T-cell (primary cell): ENCODE measurements at regions not wholly inside any gene's neighbourhood (a gene's known extent, or its start where the extent isn't known, plus 50 kb on each side); places are given as distances from the start of the nearest gene placed in this dataset.

Experiments
- ATAC-seq, 4 experiments: fragments of 200-7000 bp in 3 of 4; fragments of 150-1000 bp in 1 of 4; cut with Tn5 transposase; replicated peaks in 1 of 4; 1 replicate in 3 of 4; 2 replicates in 1 of 4; pipeline ENCODE4 v1.10.0; 2021; ENCODE audit warnings: moderate library complexity in 3 of 4, mild to moderate bottlenecking in 2 of 4, moderate number of reproducible peaks in 1 of 4
- CTCF ChIA-PET, 2 donors: fragments of 300-600 bp; sonication (Branson Sonifier 250); formaldehyde crosslinking; loops; one replicate each; lab custom pipeline; 2022; ENCODE audit warnings: antibody characterized with exemption in 2 of 2; lab: Charles Lee
- POLR2A ChIA-PET, 2 donors: fragments of 300-600 bp; sonication (Branson Sonifier 250); formaldehyde crosslinking; loops; one replicate each; lab custom pipeline; 2022; ENCODE audit warnings: antibody characterized with exemption in 2 of 2; lab: Charles Lee
- DNase-seq, 35 experiments: peaks; one replicate each; pipeline versions ENCODE4 v3.0.0 to v3.0.0-alpha.2; 2013 to 2023
- H3K27ac ChIP-seq: one replicate; pipeline ENCODE4 v1.5.1; 2013; ENCODE audit warnings: low read length
- H3K27me3 ChIP-seq, 2 experiments: replicated peaks in 1 of 2; 1 replicate in 1 of 2; 2 replicates in 1 of 2; pipeline versions ENCODE4 v1.6.1 to v1.7.0; 2013; ENCODE audit warnings: low read length in 1 of 2, mixed read lengths in 1 of 2; ENCODE audit not compliant: control insufficient read depth in 2 of 2, insufficient read depth in 2 of 2; ENCODE audit errors: extremely low read depth in 1 of 2
- H3K36me3 ChIP-seq, 2 donors: 1 replicate in 1 of 2; 2 replicates in 1 of 2; pipeline versions ENCODE4 v1.6.1 to v1.7.0; 2013; ENCODE audit warnings: low read length in 1 of 2; ENCODE audit not compliant: control insufficient read depth in 2 of 2, insufficient read depth in 1 of 2; ENCODE audit errors: extremely low read depth in 1 of 2
- H3K4me1 ChIP-seq, 2 experiments: 1 replicate in 1 of 2; 2 replicates in 1 of 2; pipeline versions ENCODE4 v1.6.1 to v1.7.0; 2013; ENCODE audit warnings: low read length in 2 of 2, mixed read lengths in 1 of 2; ENCODE audit not compliant: insufficient read depth in 2 of 2, control insufficient read depth in 1 of 2; ENCODE audit errors: extremely low read depth in 1 of 2
- H3K4me3 ChIP-seq, 2 donors: 1 replicate in 1 of 2; 2 replicates in 1 of 2; pipeline versions ENCODE4 v1.5.1 to v1.7.0; 2013; ENCODE audit warnings: mild to moderate bottlenecking in 2 of 2, low read length in 1 of 2, moderate library complexity in 1 of 2; ENCODE audit not compliant: control insufficient read depth in 1 of 2; ENCODE audit errors: extremely low read depth in 1 of 2
- H3K9me3 ChIP-seq: 2 replicates; pipeline ENCODE4 v1.7.0; 2013
- H3K27ac Mint-ChIP-seq, 2 donors: one replicate each; pipeline ENCODE4 v1.8.0; 2020 to 2021; ENCODE audit warnings: mild to moderate bottlenecking in 2 of 2, mixed read lengths in 2 of 2
- H3K27me3 Mint-ChIP-seq, 2 donors: one replicate each; pipeline ENCODE4 v1.8.0; 2021 to 2022; ENCODE audit warnings: mixed read lengths in 2 of 2
- H3K36me3 Mint-ChIP-seq: one replicate; pipeline ENCODE4 v1.8.0; 2021; ENCODE audit warnings: mixed read lengths
- H3K4me1 Mint-ChIP-seq, 3 donors: one replicate each; pipeline ENCODE4 v1.8.0; 2020 to 2022; ENCODE audit warnings: mixed read lengths in 3 of 3, mild to moderate bottlenecking in 1 of 3
- H3K4me3 Mint-ChIP-seq, 3 donors: one replicate each; pipeline ENCODE4 v1.8.0; 2020 to 2022; ENCODE audit warnings: mild to moderate bottlenecking in 3 of 3, mixed read lengths in 3 of 3, moderate library complexity in 3 of 3
- H3K9me3 Mint-ChIP-seq, 3 donors: one replicate each; pipeline ENCODE4 v1.8.0; 2020 to 2022; ENCODE audit warnings: mixed read lengths in 3 of 3
- WGBS: methylation state at CpG from one replicate; pipeline ENCODE4 v1.1.5; 2013; ENCODE audit warnings: missing lambda C conversion rate; ENCODE audit not compliant: insufficient coverage; 5-methylcytosine and 5-hydroxymethylcytosine counted together

- Mint-ChIP-seq H3K4me1 (no peaks in the 10 kb centered on the region), H3K27me3 (peaks cover 0 to 8% of the 10 kb centered on the region in 2 donors), H3K9me3 (no peaks in the 10 kb centered on the region), H3K27ac (no peak overlapping the region), H3K4me3 (no peak overlapping the region), H3K36me3 (no peaks in the 10 kb centered on the region)
- 80% methylated on average over 2 of the region's 5 CpGs for WGBS
- ChIA-PET POLR2A (no interaction called here), CTCF (no interaction called here)
- Histone ChIP-seq H3K27me3 (peaks cover 0 to 2% of the 10 kb centered on the region in 2 experiments), H3K9me3 (no peaks in the 10 kb centered on the region), H3K36me3 (no peaks in the 10 kb centered on the region), H3K4me3 (no peak overlapping the region), H3K27ac (no peak overlapping the region), H3K4me1 (no peaks in the 10 kb centered on the region)
- DNase-seq (no peak), ATAC-seq (no peak)
Observed at GRCh38 chr20:52818491-52818890, 153.7 kb upstream of the TSHZ2 start.

GRCh38 chr20:52817981-52818380 lies 154.2 kb upstream of the TSHZ2 start:
- no peak overlapping the region for H3K4me3 ChIP-seq
- H3K4me1 Mint-ChIP-seq, result no peaks in the 10 kb centered on the region
- H3K4me1 ChIP-seq, result no peaks in the 10 kb centered on the region
- no peak overlapping the region for H3K27ac Mint-ChIP-seq
- H3K27me3 Mint-ChIP-seq, result peaks cover 0 to 12% of the 10 kb centered on the region in 2 donors
- DNase-seq, result no peak
- POLR2A ChIA-PET, result no interaction called here
- no peak overlapping the region for H3K27ac ChIP-seq
- H3K9me3 Mint-ChIP-seq, result no peaks in the 10 kb centered on the region
- no peaks in the 10 kb centered on the region for H3K36me3 Mint-ChIP-seq
- no peak for ATAC-seq
- 92% methylated on average over 3 of the region's 3 CpGs for WGBS
- H3K27me3 ChIP-seq, result peaks cover 0 to 2% of the 10 kb centered on the region in 2 experiments
- H3K36me3 ChIP-seq, result no peaks in the 10 kb centered on the region
- CTCF ChIA-PET, result no interaction called here
- no peak overlapping the region for H3K4me3 Mint-ChIP-seq
- H3K9me3 ChIP-seq, result no peaks in the 10 kb centered on the region

- Mint-ChIP-seq H3K27ac (no peak overlapping the region), H3K9me3 (no peaks in the 10 kb centered on the region), H3K27me3 (peaks cover 0 to 16% of the 10 kb centered on the region in 2 donors), H3K36me3 (no peaks in the 10 kb centered on the region), H3K4me3 (no peak overlapping the region), H3K4me1 (no peaks in the 10 kb centered on the region)
- peaks cover 0 to 2% of the 10 kb centered on the region in 2 experiments for H3K27me3 ChIP-seq
- ChIA-PET CTCF (interaction anchor here in 1 of 2 donors (0.6 kb wide), 1 partner anchor 843 kb away, joined by 6 read pairs; no protein-coding TSS in a partner anchor), POLR2A (no interaction called here)
- no peaks in the 10 kb centered on the region for H3K36me3 ChIP-seq
- H3K9me3 ChIP-seq, result no peaks in the 10 kb centered on the region
- no peak overlapping the region for H3K27ac ChIP-seq
- 67% methylated on average over 1 of the region's 1 CpG for WGBS
- no peaks in the 10 kb centered on the region for H3K4me1 ChIP-seq
- no peak for ATAC-seq
- H3K4me3 ChIP-seq, result no peak overlapping the region
- no peak for DNase-seq
Observed at GRCh38 chr20:52817511-52817910, 154.6 kb upstream of the TSHZ2 start.

- H3K36me3 ChIP-seq, result no peaks in the 10 kb centered on the region
- H3K36me3 Mint-ChIP-seq, result no peaks in the 10 kb centered on the region
- ATAC-seq (no peak), DNase-seq (no peak)
- ChIA-PET POLR2A (no interaction called here), CTCF (no interaction called here)
- no peak overlapping the region for H3K4me3 Mint-ChIP-seq
- H3K27ac ChIP-seq, result no peak overlapping the region
- no CpG with 5 or more reads among the region's 2 CpGs for WGBS
- H3K27ac Mint-ChIP-seq, result no peak overlapping the region
- peaks cover 5 to 24% of the 10 kb centered on the region in 2 donors for H3K27me3 Mint-ChIP-seq
- H3K4me3 ChIP-seq, result no peak overlapping the region
- H3K9me3 Mint-ChIP-seq, result no peaks in the 10 kb centered on the region
- peaks cover 0 to 2% of the 10 kb centered on the region in 2 experiments for H3K27me3 ChIP-seq
- H3K4me1 Mint-ChIP-seq, result no peaks in the 10 kb centered on the region
- H3K9me3 ChIP-seq, result no peaks in the 10 kb centered on the region
- H3K4me1 ChIP-seq, result no peaks in the 10 kb centered on the region
Observed at GRCh38 chr20:52814371-52814770, 157.8 kb upstream of the TSHZ2 start.

- Mint-ChIP-seq H3K4me3 (no peak overlapping the region), H3K4me1 (no peaks in the 10 kb centered on the region), H3K36me3 (no peaks in the 10 kb centered on the region), H3K27me3 (peaks cover 5 to 25% of the 10 kb centered on the region in 2 donors), H3K9me3 (no peaks in the 10 kb centered on the region), H3K27ac (no peak overlapping the region)
- no peak overlapping the region for H3K4me3 ChIP-seq
- WGBS, result 71% methylated on average over 3 of the region's 4 CpGs
- H3K4me1 ChIP-seq, result no peaks in the 10 kb centered on the region
- no peak for DNase-seq
- H3K9me3 ChIP-seq, result no peaks in the 10 kb centered on the region
- POLR2A ChIA-PET, result no interaction called here
- H3K27me3 ChIP-seq, result peaks cover 2 to 4% of the 10 kb centered on the region in 2 experiments
- H3K27ac ChIP-seq, result no peak overlapping the region
- no peaks in the 10 kb centered on the region for H3K36me3 ChIP-seq
- no peak for ATAC-seq
- CTCF ChIA-PET, result no interaction called here
Observed at GRCh38 chr20:52812231-52812847, 159.8 kb upstream of the TSHZ2 start.

- POLR2A ChIA-PET, result no interaction called here
- H3K4me1 ChIP-seq, result no peaks in the 10 kb centered on the region
- 68% methylated on average over 3 of the region's 5 CpGs for WGBS
- Mint-ChIP-seq H3K27me3 (peaks cover 5 to 32% of the 10 kb centered on the region in 2 donors), H3K4me3 (no peak overlapping the region), H3K36me3 (no peaks in the 10 kb centered on the region), H3K27ac (no peak overlapping the region), H3K9me3 (no peaks in the 10 kb centered on the region), H3K4me1 (no peaks in the 10 kb centered on the region)
- H3K4me3 ChIP-seq, result no peak overlapping the region
- H3K27ac ChIP-seq, result no peak overlapping the region
- peaks cover 0 to 4% of the 10 kb centered on the region in 2 experiments for H3K27me3 ChIP-seq
- no peak for DNase-seq
- ATAC-seq, result no peak
- CTCF ChIA-PET, result no interaction called here
- no peaks in the 10 kb centered on the region for H3K9me3 ChIP-seq
- H3K36me3 ChIP-seq, result no peaks in the 10 kb centered on the region
Observed at GRCh38 chr20:52809003-52809402, 163.2 kb upstream of the TSHZ2 start.
